H1 (cell line): ENCODE measurements at regions not wholly inside any gene's neighbourhood (a gene's known extent, or its start where the extent isn't known, plus 50 kb on each side); places are given as distances from the start of the nearest gene placed in this dataset.

Experiments
- CTCF ChIA-PET: fragments of 300-600 bp; sonication (Branson Sonifier 250); formaldehyde crosslinking; loops from one replicate; lab custom pipeline; 2021; ENCODE audit not compliant: partially characterized antibody; lab: Charles Lee
- POLR2A ChIA-PET: fragments of 300-600 bp; sonication (Branson Sonifier 250); formaldehyde crosslinking; loops from one replicate; lab custom pipeline; 2021; ENCODE audit warnings: inconsistent platforms; ENCODE audit not compliant: partially characterized antibody; lab: Charles Lee
- DNase-seq, 2 experiments: peaks; one replicate each; pipeline versions ENCODE4 v3.0.0 to v3.0.0-alpha.2; 2010 to 2022; ENCODE audit warnings: low spot score in 2 of 2, low read depth in 1 of 2, mixed read lengths in 1 of 2
- FAIRE-seq: peaks from 2 replicates; lab custom pipeline; 2011; peaks lifted over from hg19 to GRCh38; lab: Jason Lieb, UNC
- H2AFZ ChIP-seq: 2 replicates; pipeline ENCODE4 v1.8.1; 2012; ENCODE audit warnings: low read length, inconsistent platforms
- H2AK5ac ChIP-seq: 2 replicates; pipeline ENCODE4 v1.6.1; 2013; ENCODE audit warnings: low read depth, low read length
- H2BK120ac ChIP-seq: replicated peaks from 2 replicates; pipeline ENCODE3; 2013; ENCODE audit warnings: low read depth, low read length, inconsistent platforms
- H2BK12ac ChIP-seq: 2 replicates; pipeline ENCODE4 v1.6.1; 2013; ENCODE audit warnings: low read depth, low read length
- H2BK15ac ChIP-seq: 2 replicates; pipeline ENCODE4 v1.6.1; 2013; ENCODE audit warnings: low read length
- H2BK20ac ChIP-seq: 2 replicates; pipeline ENCODE4 v1.6.1; 2013; ENCODE audit warnings: low read length
- H2BK5ac ChIP-seq: 2 replicates; pipeline ENCODE4 v1.6.1; 2013; ENCODE audit warnings: low read depth, low read length
- H3K14ac ChIP-seq: 2 replicates; pipeline ENCODE4 v1.6.1; 2013; ENCODE audit warnings: inconsistent platforms; ENCODE audit not compliant: insufficient read length
- H3K18ac ChIP-seq: 2 replicates; pipeline ENCODE4 v1.6.1; 2013; ENCODE audit warnings: low read length; ENCODE audit errors: extremely low read depth
- H3K23ac ChIP-seq: 2 replicates; pipeline ENCODE4 v1.6.1; 2013; ENCODE audit warnings: inconsistent platforms; ENCODE audit not compliant: insufficient read length
- H3K23me2 ChIP-seq: 2 replicates; pipeline ENCODE4 v1.6.1; 2013; ENCODE audit warnings: low read depth, low read length
- H3K27ac ChIP-seq: 2 replicates; pipeline ENCODE4 v1.6.1; 2011; ENCODE audit warnings: low read depth, low read length, inconsistent platforms
- H3K27me3 ChIP-seq, 4 experiments: replicated peaks in 1 of 4; 1 replicate in 1 of 4; 2 replicates in 3 of 4; pipeline versions ENCODE4 v1.6.1 to v1.8.1; 2011 to 2013; ENCODE audit warnings: low read length in 3 of 4, mild to moderate bottlenecking in 3 of 4, inconsistent platforms in 2 of 4, mixed read lengths in 2 of 4, moderate library complexity in 1 of 4; ENCODE audit not compliant: control insufficient read depth in 3 of 4, insufficient read depth in 3 of 4; ENCODE audit errors: extremely low read depth in 1 of 4
- H3K36me3 ChIP-seq, 4 experiments: 2 replicates each; pipeline versions ENCODE4 v1.6.1 to v1.8.1; 2011 to 2013; ENCODE audit warnings: mild to moderate bottlenecking in 4 of 4, low read length in 3 of 4, moderate library complexity in 2 of 4, control low read depth in 1 of 4, inconsistent platforms in 1 of 4; ENCODE audit not compliant: insufficient read depth in 4 of 4, control insufficient read depth in 2 of 4
- H3K4ac ChIP-seq: replicated peaks from 2 replicates; pipeline ENCODE3; 2013; ENCODE audit warnings: low read length, low read depth, mixed read lengths, inconsistent platforms; ENCODE audit not compliant: insufficient read length
- H3K4me1 ChIP-seq, 4 experiments: replicated peaks in 1 of 4; 1 replicate in 1 of 4; 2 replicates in 3 of 4; pipeline versions ENCODE4 v1.6.1 to v1.8.1; 2011 to 2013; ENCODE audit warnings: low read length in 3 of 4, inconsistent platforms in 2 of 4, mixed read lengths in 1 of 4; ENCODE audit not compliant: insufficient read depth in 4 of 4, control insufficient read depth in 3 of 4
- H3K4me2 ChIP-seq, 2 experiments: 2 replicates each; pipeline versions ENCODE4 v1.6.1 to v1.8.1; 2011 to 2013; ENCODE audit warnings: low read depth in 2 of 2, low read length in 2 of 2, control low read depth in 1 of 2, inconsistent platforms in 1 of 2, mild to moderate bottlenecking in 1 of 2; ENCODE audit not compliant: insufficient read depth in 1 of 2
- H3K4me3 ChIP-seq, 4 experiments: fragments of 200-600, 300-600 bp in 1 of 4; sonication (generic), shearing (Covaris generic), sonication (Bioruptor Twin) in 1 of 4; 2 replicates each; pipeline versions ENCODE4 v1.5.1 to v1.8.1; 2011 to 2016; ENCODE audit warnings: low read length in 4 of 4, low read depth in 3 of 4, control low read depth in 2 of 4, inconsistent platforms in 2 of 4, mild to moderate bottlenecking in 2 of 4, mixed read lengths in 1 of 4, moderate library complexity in 1 of 4; ENCODE audit not compliant: insufficient read depth in 2 of 4; ENCODE audit errors: extremely low read depth in 1 of 4
- H3K56ac ChIP-seq: replicated peaks from 2 replicates; pipeline ENCODE3; 2013; ENCODE audit warnings: low read depth, mild to moderate bottlenecking, mixed read lengths, low read length, inconsistent platforms; ENCODE audit not compliant: insufficient read length
- H3K79me1 ChIP-seq: 2 replicates; pipeline ENCODE4 v1.6.1; 2013; ENCODE audit warnings: low read depth, low read length, control low read depth
- H3K79me2 ChIP-seq, 2 experiments: 2 replicates each; pipeline versions ENCODE4 v1.6.1 to v1.8.1; 2012 to 2013; ENCODE audit warnings: low read length in 2 of 2, mild to moderate bottlenecking in 2 of 2, inconsistent platforms in 1 of 2; ENCODE audit not compliant: insufficient read depth in 2 of 2, control insufficient read depth in 1 of 2
- H3K9ac ChIP-seq, 4 experiments: replicated peaks in 1 of 4; 1 replicate in 1 of 4; 2 replicates in 3 of 4; pipeline versions ENCODE4 v1.6.1 to v1.8.1; 2011 to 2013; ENCODE audit warnings: low read depth in 3 of 4, low read length in 3 of 4, control low read depth in 2 of 4, mild to moderate bottlenecking in 2 of 4, moderate library complexity in 2 of 4, inconsistent platforms in 1 of 4; ENCODE audit errors: extremely low read depth in 1 of 4
- H3K9me3 ChIP-seq, 2 experiments: 2 replicates each; pipeline versions ENCODE4 v1.6.1 to v1.8.1; 2012 to 2013; ENCODE audit warnings: mild to moderate bottlenecking in 2 of 2, moderate library complexity in 2 of 2, control low read depth in 1 of 2, inconsistent platforms in 1 of 2, low read depth in 1 of 2, low read length in 1 of 2, mixed read lengths in 1 of 2; ENCODE audit not compliant: insufficient read depth in 2 of 2
- H4K20me1 ChIP-seq, 2 experiments: replicated peaks in 1 of 2; 2 replicates each; pipeline versions ENCODE3 to v1.8.1; 2011 to 2013; ENCODE audit warnings: inconsistent platforms in 2 of 2, low read length in 2 of 2, mild to moderate bottlenecking in 1 of 2; ENCODE audit not compliant: insufficient read depth in 2 of 2, control insufficient read depth in 1 of 2
- H4K5ac ChIP-seq: 2 replicates; pipeline ENCODE4 v1.6.1; 2013; ENCODE audit warnings: low read length, low read depth, mixed read lengths, inconsistent platforms; ENCODE audit not compliant: insufficient read length
- H4K8ac ChIP-seq: 2 replicates; pipeline ENCODE4 v1.8.0; 2013; ENCODE audit warnings: mild to moderate bottlenecking, moderate library complexity, low read length, inconsistent platforms; ENCODE audit not compliant: insufficient read depth; ENCODE audit errors: extremely low read depth
- H4K91ac ChIP-seq: replicated peaks from 2 replicates; pipeline ENCODE3; 2013; ENCODE audit warnings: low read length, mixed read lengths, inconsistent platforms; ENCODE audit not compliant: insufficient read length
- BRCA1 ChIP-seq: IDR thresholded peaks from 2 replicates; pipeline ENCODE4 v1.6.1; 2012; ENCODE audit warnings: low read depth, low read length, improper control_type of control experiment
- CTCF ChIP-seq, 3 experiments: IDR thresholded peaks; 1 replicate in 2 of 3; 2 replicates in 1 of 3; pipeline versions ENCODE4 v1.5.1 to v1.6.1; 2011; ENCODE audit warnings: low read length in 3 of 3, mild to moderate bottlenecking in 3 of 3, inconsistent platforms in 2 of 3, low read depth in 1 of 3, moderate library complexity in 1 of 3; ENCODE audit not compliant: insufficient read depth in 1 of 3; ENCODE audit errors: control extremely low read depth in 1 of 3
- POLR2AphosphoS5 ChIP-seq: IDR thresholded peaks from 2 replicates; pipeline ENCODE4 v1.6.1; 2011; ENCODE audit warnings: low read depth, low read length
- TEAD4 ChIP-seq: IDR thresholded peaks from 2 replicates; pipeline ENCODE4 v1.6.1; 2012; ENCODE audit warnings: low read depth, low read length, inconsistent platforms, mixed read lengths
- USF2 ChIP-seq: IDR thresholded peaks from 2 replicates; pipeline ENCODE4 v1.6.1; 2011; ENCODE audit warnings: low read length, improper control_type of control experiment
- WGBS, 2 experiments: shearing (Covaris generic) in 1 of 2; methylation state at CpG; one replicate each; pipeline versions ENCODE4 v1.1.6 to v1.1.7; 2013 to 2015; ENCODE audit warnings: low lambda C conversion rate in 2 of 2, mixed read lengths in 2 of 2, inconsistent platforms in 1 of 2, low coverage in 1 of 2, missing lambda C conversion rate in 1 of 2; ENCODE audit not compliant: insufficient replicate concordance in 2 of 2, insufficient coverage in 1 of 2, insufficient read length in 1 of 2; ENCODE audit errors: extremely low coverage in 1 of 2, missing lambda C conversion rate in 1 of 2; 5-methylcytosine and 5-hydroxymethylcytosine counted together

- no peak overlapping the region for H2AK5ac ChIP-seq
- H2BK20ac ChIP-seq: no peak overlapping the region
- H4K5ac ChIP-seq: no peak overlapping the region
- H2BK15ac ChIP-seq: no peak overlapping the region
- no peak overlapping the region for H2BK5ac ChIP-seq
- FAIRE-seq (no peak), DNase-seq (no peak)
- no peaks in the 10 kb centered on the region for H3K9me3 ChIP-seq
- H3K14ac ChIP-seq: no peak overlapping the region
- H3K4me3 ChIP-seq: no peak overlapping the region
- POLR2A ChIA-PET: no interaction called here
- no peak overlapping the region for H2AFZ ChIP-seq
- no peak overlapping the region for H4K8ac ChIP-seq
- H3K4ac ChIP-seq: no peak overlapping the region
- no peaks in the 10 kb centered on the region for H4K20me1 ChIP-seq
- no peak overlapping the region for H4K91ac ChIP-seq
- no peaks in the 10 kb centered on the region for H3K27me3 ChIP-seq
- H3K79me2 ChIP-seq: no peaks in the 10 kb centered on the region
- TF ChIP-seq TEAD4: no peak
- TF ChIP-seq USF2: no peak
- TF ChIP-seq POLR2AphosphoS5: no peak
- TF ChIP-seq BRCA1: no peak
- TF ChIP-seq CTCF (IDR thresholded peaks at IDR 0.05; ENCODE audit: control extremely low read depth in 1 of 3, insufficient read depth in 1 of 3, low read depth in 1 of 3, low read length in 3 of 3): no peak
- no peaks in the 10 kb centered on the region for H3K23me2 ChIP-seq
- H3K79me1 ChIP-seq: no peaks in the 10 kb centered on the region
- no peak overlapping the region for H3K23ac ChIP-seq
- H3K36me3 ChIP-seq: no peaks in the 10 kb centered on the region
- no peak overlapping the region for H3K56ac ChIP-seq
- no peak overlapping the region for H3K18ac ChIP-seq
- no peak overlapping the region for H2BK120ac ChIP-seq
- H3K27ac ChIP-seq: no peak overlapping the region
- 85% methylated on average over 1 of the region's 1 CpG; no CpG with 5 or more reads in 1 of the 2 experiments for WGBS, 2 experiments
- CTCF ChIA-PET: interaction anchor here (0.8 kb wide), 1 partner anchor 9 kb away, joined by 3 read pairs; no protein-coding TSS in a partner anchor
- H3K4me1 ChIP-seq: peaks cover 0 to 2% (median 0%) of the 10 kb centered on the region in 4 experiments; a peak in 2 of 7 replicates
- H2BK12ac ChIP-seq: no peak overlapping the region
- H3K4me2 ChIP-seq: no peak overlapping the region
- H3K9ac ChIP-seq: no peak overlapping the region
Measured at GRCh38 chr14:43903209-43903608, 603.9 kb downstream of the FSCB start.
